C4-2B (cell line): ENCODE measurements at regions not wholly inside any gene's neighbourhood (a gene's known extent, or its start where the extent isn't known, plus 50 kb on each side); places are given as distances from the start of the nearest gene placed in this dataset.

Experiments
- ZFX ChIP-seq: fragments of 450-650 bp; IDR thresholded peaks from 2 replicates; pipeline ENCODE4 v1.6.1; 2017
- TF ChIP-seq, protein P1 (sequence below): fragments of 450-650 bp; conservative IDR thresholded peaks from 2 replicates; pipeline ENCODE4 v1.5.1; 2017; ENCODE audit warnings: mild to moderate bottlenecking

DNA sequence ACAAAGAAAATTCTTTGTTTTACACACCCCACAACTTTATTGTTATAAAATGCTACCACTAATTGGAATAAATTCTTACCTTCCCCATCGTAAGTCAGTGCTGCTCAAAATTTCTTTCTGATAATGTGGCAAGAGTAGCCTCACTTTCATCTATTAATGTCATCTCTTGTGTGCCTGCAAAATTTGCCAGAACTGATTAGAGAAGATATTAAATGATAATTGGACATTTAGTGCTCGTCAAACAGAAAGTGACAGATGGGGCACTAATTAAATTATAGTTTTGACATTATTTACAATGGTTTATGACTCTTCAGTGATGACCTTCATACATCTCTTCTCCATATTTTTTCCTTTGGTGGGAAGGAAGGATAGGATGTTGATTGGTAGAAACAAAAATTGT is 690.9 kb downstream of the NXPH1 start:
- TF ChIP-seq, protein P1, sequence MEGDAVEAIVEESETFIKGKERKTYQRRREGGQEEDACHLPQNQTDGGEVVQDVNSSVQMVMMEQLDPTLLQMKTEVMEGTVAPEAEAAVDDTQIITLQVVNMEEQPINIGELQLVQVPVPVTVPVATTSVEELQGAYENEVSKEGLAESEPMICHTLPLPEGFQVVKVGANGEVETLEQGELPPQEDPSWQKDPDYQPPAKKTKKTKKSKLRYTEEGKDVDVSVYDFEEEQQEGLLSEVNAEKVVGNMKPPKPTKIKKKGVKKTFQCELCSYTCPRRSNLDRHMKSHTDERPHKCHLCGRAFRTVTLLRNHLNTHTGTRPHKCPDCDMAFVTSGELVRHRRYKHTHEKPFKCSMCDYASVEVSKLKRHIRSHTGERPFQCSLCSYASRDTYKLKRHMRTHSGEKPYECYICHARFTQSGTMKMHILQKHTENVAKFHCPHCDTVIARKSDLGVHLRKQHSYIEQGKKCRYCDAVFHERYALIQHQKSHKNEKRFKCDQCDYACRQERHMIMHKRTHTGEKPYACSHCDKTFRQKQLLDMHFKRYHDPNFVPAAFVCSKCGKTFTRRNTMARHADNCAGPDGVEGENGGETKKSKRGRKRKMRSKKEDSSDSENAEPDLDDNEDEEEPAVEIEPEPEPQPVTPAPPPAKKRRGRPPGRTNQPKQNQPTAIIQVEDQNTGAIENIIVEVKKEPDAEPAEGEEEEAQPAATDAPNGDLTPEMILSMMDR = no peak
- no peak for TF ChIP-seq ZFX
